GM12892 (cell line): ENCODE measurements at regions not wholly inside any gene's neighbourhood (a gene's known extent, or its start where the extent isn't known, plus 50 kb on each side); places are given as distances from the start of the nearest gene placed in this dataset.

Experiments used
- POLR2A ChIP-seq: IDR thresholded peaks from 2 replicates; pipeline ENCODE4 v1.6.1; 2011; ENCODE audit warnings: low read depth, low read length, control low read depth
- POLR2AphosphoS5 ChIP-seq: IDR thresholded peaks from 2 replicates; pipeline ENCODE4 v1.6.1; 2011; ENCODE audit warnings: low read depth, low read length, control low read depth

GRCh38 chr3:176935194-176935888 lies 261.9 kb downstream of the TBL1XR1 start:
- TF ChIP-seq POLR2AphosphoS5 (no peak), POLR2A (no peak)
